ENCODE measurements at regions not wholly inside any gene's neighbourhood (a gene's known extent, or its start where the extent isn't known, plus 50 kb on each side); places are given as distances from the start of the nearest gene placed in this dataset.

DNA sequence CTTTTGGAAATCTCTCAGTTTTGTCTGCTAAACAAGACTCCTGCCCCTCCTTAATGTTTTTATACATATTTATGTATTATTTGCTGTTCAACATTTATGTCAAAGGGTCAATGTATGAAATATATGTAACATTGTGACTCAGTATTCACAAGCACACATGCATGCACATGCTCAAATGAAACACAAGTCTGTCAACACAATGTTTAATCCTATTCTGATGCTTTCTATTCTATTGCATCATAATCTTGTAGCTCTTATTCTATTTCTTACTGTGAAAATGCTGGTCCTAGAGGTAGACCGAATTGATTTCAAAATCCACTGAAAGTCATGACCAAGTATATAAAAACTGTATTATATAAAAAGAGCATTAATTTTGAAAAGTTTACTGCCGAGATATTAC lies 1463.3 kb downstream of the C4orf33 start:
- TF ChIP-seq, protein P1, sequence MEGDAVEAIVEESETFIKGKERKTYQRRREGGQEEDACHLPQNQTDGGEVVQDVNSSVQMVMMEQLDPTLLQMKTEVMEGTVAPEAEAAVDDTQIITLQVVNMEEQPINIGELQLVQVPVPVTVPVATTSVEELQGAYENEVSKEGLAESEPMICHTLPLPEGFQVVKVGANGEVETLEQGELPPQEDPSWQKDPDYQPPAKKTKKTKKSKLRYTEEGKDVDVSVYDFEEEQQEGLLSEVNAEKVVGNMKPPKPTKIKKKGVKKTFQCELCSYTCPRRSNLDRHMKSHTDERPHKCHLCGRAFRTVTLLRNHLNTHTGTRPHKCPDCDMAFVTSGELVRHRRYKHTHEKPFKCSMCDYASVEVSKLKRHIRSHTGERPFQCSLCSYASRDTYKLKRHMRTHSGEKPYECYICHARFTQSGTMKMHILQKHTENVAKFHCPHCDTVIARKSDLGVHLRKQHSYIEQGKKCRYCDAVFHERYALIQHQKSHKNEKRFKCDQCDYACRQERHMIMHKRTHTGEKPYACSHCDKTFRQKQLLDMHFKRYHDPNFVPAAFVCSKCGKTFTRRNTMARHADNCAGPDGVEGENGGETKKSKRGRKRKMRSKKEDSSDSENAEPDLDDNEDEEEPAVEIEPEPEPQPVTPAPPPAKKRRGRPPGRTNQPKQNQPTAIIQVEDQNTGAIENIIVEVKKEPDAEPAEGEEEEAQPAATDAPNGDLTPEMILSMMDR (IDR thresholded peaks at IDR 0.05) = no peak
- TF ChIP-seq POLR2A (IDR thresholded peaks at IDR 0.05) = no peak
- Histone ChIP-seq H3K4me3 (no peak overlapping the region), H3K9me3 (no peaks in the 10 kb centered on the region), H3K27me3 (no peaks in the 10 kb centered on the region), H3K27ac (no peak overlapping the region), H3K36me3 (no peaks in the 10 kb centered on the region), H3K4me1 (no peaks in the 10 kb centered on the region)
- intact Hi-C loops (cut with DNase I) = no loop called here
- 38 to 80% methylated on average over 2 of the region's 2 CpGs for WGBS, 2 donors
- DNase-seq = no peak

GRCh38 chr4:130563185-130563888 lies 1467.4 kb downstream of the C4orf33 start:
- H3K4me3 ChIP-seq = peak overlapping the region in 3 of 4 donors; percentile 8 to 38 (median 15)
- WGBS, 2 donors = 37 to 38% methylated on average over 3 to 6 of the region's 8 CpGs
- no peaks in the 10 kb centered on the region for H3K4me1 ChIP-seq
- H3K27ac ChIP-seq = no peak overlapping the region
- no peaks in the 10 kb centered on the region for H3K27me3 ChIP-seq
- TF ChIP-seq POLR2A (IDR thresholded peaks at IDR 0.05) = no peak
- TF ChIP-seq, protein P1 (IDR thresholded peaks at IDR 0.05) = no peak
- H3K36me3 ChIP-seq = no peaks in the 10 kb centered on the region
- intact Hi-C loops (cut with DNase I) = no loop called here
- DNase-seq = no peak
- H3K9me3 ChIP-seq = no peaks in the 10 kb centered on the region

GRCh38 chr4:130563889-130564418 lies 1468.0 kb downstream of the C4orf33 start:
- TF ChIP-seq, protein P1 (IDR thresholded peaks at IDR 0.05) = no peak
- no peak for TF ChIP-seq POLR2A (IDR thresholded peaks at IDR 0.05)
- H3K4me3 ChIP-seq = peak overlapping the region in 3 of 4 donors; percentile 8 to 38 (median 15)
- no peak for DNase-seq
- WGBS, 2 donors = 22 to 33% methylated on average over 1 of the region's 1 CpG
- H3K36me3 ChIP-seq = no peaks in the 10 kb centered on the region
- intact Hi-C loops (cut with DNase I) = no loop called here
- no peak overlapping the region for H3K27ac ChIP-seq
- no peaks in the 10 kb centered on the region for H3K4me1 ChIP-seq
- H3K9me3 ChIP-seq = no peaks in the 10 kb centered on the region
- no peaks in the 10 kb centered on the region for H3K27me3 ChIP-seq

DNA sequence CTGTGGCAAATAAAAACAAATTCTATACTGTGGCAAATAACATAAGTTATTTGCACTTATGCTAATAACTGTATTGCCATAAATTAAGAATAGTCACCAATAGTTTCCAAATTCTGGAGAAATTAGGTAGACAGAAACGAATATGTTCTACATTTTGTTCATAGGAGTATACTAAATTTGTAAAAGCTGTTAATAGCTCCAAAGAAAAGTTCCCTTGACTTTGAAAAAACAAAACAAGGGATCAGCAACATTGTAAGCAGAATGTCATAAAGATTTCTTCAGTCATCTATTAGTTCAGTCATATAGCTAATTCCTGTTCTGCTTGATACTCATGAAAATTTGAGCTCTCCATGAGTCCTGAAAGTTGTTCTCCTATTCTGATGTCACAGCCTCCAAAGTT lies 1472.8 kb downstream of the C4orf33 start:
- Histone ChIP-seq H3K4me3 (no peak overlapping the region), H3K27me3 (no peaks in the 10 kb centered on the region), H3K27ac (no peak overlapping the region), H3K36me3 (no peaks in the 10 kb centered on the region), H3K4me1 (no peaks in the 10 kb centered on the region), H3K9me3 (no peaks in the 10 kb centered on the region)
- WGBS, 2 donors = 30 to 50% methylated on average over 1 of the region's 1 CpG
- DNase-seq = no peak
- TF ChIP-seq POLR2A (IDR thresholded peaks at IDR 0.05) = no peak
- TF ChIP-seq, protein P1 (IDR thresholded peaks at IDR 0.05) = no peak
- intact Hi-C loops (cut with DNase I) = no loop called here

GRCh38 chr4:130573742-130574141 lies 1477.8 kb downstream of the C4orf33 start:
- Histone ChIP-seq H3K4me1 (no peaks in the 10 kb centered on the region), H3K27ac (no peak overlapping the region), H3K36me3 (no peaks in the 10 kb centered on the region), H3K9me3 (no peaks in the 10 kb centered on the region), H3K27me3 (no peaks in the 10 kb centered on the region), H3K4me3 (no peak overlapping the region)
- 25 to 39% methylated on average over 1 of the region's 1 CpG for WGBS, 2 donors
- TF ChIP-seq, protein P1 (IDR thresholded peaks at IDR 0.05) = no peak
- TF ChIP-seq POLR2A (IDR thresholded peaks at IDR 0.05) = no peak
- intact Hi-C loops (cut with DNase I) = no loop called here
- no peak for DNase-seq
